Stimulated activated CD4-positive, alpha-beta T cell treated with anti-CD3 and anti-CD28 coated beads, TNF-alpha, amount 100 ng/mL, for 4 hours (primary cell): ENCODE measurements at regions not wholly inside any gene's neighbourhood (a gene's known extent, or its start where the extent isn't known, plus 50 kb on each side); places are given as distances from the start of the nearest gene placed in this dataset.
"Not testable (repeated sequence)": the region's sequence is repeated elsewhere in the genome, so short reads cannot be mapped to it uniquely, and the experiment has no call there.

Experiments used
- DNase-seq, 3 experiments: peaks; one replicate each; pipeline ENCODE4 v3.0.0-alpha.2; 2020; ENCODE audit warnings: low read depth in 3 of 3

DNA sequence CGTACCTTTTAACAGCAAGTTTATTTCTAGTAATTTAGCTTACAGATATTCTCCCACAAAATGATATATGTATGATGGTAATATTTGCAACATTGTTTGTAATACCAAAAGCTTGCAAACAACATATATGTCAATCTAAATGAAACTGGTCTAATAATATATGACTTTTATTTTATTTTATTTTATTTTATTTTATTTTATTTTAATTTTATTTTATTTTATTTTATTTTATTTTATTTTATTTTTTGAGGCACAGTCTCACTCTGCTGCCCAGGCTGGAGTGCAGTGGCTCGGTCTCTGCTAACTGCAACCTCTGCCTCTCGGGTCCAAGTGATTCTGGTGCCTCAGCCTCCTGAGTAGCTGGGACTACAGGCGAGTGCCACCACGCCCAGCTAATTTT, 94.6 kb upstream of the ABCA1 start:
- DNase-seq: not testable (repeated sequence)

DNA sequence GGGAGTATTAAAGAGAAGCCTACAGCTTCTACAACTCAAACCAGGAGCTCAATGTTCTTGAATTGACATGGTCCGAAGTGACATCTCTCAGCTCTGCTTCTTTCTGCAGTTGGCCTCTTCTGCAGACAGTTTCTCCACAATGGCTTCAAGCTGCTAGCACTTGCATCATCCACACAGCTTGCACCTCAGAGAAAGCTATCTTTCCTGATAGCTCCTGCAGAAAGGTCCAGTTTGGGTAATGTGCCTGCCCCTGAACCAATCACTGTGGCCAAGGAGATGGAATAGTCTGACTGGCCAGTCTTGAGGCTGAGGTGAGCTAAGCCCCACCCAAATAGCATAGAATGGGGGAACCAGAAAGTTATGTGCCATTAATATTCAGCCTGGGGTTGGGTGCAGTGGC, 95.8 kb upstream of the ABCA1 start:
- no peak for DNase-seq

DNA sequence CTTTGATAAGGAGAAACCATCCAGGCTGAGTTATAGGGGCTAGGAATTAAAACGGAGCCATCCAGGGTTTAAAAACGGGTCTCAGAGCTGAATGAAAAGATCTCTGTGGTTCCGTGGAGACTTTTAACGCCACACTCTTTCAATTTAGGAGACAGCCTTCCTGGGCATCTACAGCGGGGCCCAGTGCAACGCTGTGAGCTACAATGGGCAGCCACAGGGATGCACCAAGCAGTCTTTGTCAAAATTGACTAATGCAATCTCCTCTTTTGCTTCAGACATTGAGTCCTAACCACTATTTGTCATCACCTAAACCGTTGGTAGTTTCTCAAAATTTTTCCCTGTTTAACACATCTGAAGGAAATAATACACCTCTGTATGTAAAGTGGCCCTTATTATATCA, 96.6 kb upstream of the ABCA1 start:
- no peak for DNase-seq

DNA sequence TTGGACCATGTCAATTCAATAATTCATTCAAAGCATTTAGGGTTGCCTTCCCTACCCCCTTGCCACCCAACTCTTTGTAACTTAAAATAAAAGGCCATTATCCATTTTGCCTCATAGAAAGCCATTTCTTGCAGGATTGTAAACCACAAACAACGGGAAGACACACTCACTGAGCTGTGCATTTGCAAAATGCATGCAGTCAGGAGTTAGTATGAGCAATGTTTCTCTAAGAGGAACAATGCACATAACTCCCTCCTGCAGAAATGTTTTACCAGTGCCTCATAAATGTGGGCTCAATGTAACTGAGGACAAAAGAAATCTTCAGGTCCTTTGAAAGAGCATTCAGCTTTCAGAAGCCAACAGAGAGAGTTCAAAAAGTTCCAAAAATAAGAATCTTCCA, 98.5 kb upstream of the ABCA1 start:
- DNase-seq: no peak

DNA sequence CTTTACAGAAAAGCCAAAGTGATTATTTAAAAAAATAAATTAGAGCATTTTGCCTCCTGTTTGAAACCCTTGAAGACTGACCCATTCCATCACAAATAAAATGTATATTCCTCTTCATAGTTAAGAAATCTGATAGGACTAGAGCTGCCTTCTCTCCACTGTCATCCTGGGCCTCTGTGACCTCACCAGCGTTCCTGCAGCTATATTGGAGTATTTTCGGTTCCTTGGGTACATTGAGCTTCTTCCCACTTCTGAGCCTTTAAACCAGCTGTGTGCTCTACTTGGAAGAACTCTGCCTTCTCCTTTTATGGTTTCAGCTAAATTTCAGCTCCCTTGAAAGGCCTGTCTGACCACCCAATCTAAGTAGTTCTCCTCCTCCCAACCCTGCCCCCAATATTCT, 99.1 kb upstream of the ABCA1 start:
- no peak for DNase-seq

DNA sequence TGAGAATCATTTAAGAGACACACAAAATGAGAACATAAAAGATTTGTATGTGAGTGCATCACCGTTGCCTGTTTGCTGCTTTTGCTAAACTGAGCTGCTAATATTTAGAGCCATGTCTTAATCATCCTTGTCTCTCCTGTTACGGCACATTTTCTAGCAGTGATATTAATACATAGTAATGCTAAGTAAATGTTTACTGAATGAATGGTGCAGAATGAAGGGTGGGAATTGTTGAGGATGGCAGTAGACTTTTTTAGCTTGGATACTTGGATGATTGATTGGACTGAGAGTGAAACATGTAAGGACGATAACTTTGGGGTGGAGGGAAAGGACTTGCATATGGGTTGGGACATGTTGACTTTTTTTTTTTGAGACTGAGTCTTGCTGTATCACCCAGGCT, 102.3 kb upstream of the ABCA1 start:
- DNase-seq: no peak

DNA sequence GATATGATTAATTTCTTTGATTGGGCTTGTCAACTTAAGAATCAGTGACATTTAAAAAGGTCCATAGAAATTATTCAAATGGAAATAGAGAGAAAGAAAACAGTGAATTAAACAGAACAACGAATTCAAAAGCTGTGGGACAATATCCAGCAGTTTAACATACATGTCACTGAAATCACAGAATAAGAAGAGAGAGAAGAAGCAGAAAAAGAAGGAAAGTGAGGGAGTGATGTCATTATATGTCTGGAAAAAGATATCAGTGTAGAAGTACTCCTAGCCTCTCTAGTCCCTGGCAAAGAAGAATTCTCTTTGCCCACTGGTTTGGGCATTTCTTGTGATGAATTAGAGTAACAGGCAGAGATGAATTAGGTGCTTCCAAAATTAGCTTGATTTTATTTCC, 109.2 kb upstream of the ABCA1 start:
- DNase-seq: no peak

DNA sequence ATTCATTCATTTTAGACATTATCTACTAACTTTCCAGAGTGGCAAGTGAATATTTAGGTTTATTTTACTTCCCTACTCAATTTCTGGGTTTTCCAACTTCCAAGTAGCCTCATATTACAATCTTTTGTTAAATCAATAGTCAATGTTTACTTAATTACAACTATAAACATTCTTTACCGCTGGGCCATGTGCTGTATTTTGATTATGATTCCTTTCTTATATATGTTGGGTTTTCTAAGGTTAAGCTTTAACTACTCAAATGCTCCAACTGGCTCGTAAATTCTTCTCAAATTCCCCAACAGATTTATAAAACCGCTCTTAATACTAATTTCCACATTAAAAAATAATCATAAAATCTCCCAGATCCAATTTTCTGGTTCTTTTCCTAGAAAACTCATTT, 110.1 kb upstream of the ABCA1 start:
- DNase-seq: no peak

DNA sequence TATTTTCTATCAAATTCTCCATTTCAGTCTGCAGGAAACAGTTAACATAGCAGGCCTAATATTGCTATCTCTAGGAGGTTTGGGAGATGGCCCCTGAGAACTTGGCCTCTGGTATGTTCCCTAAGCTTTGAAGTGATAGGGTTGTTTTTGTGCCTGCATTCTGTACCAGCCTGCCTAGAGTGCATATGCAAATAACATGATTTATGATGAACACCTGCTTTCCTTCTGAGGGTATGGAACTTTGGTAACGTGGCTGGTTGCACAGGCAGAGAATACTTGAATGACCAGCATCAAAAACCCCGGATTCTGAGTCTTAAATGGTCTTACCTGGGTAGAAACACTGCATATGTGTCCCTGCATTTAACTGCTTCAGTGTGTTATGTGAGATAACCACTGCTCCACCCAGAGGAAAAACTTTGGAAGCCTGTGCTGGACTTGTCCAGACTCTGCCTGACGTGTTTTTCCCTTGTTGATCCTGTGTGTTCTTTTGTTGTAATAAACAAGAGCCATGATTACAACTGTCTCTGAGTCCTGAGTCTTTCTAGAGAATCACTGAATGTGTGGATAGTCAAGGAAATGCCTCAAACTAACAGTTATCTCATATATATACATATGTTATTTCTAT, 111.3 kb upstream of the ABCA1 start:
- no peak for DNase-seq

DNA sequence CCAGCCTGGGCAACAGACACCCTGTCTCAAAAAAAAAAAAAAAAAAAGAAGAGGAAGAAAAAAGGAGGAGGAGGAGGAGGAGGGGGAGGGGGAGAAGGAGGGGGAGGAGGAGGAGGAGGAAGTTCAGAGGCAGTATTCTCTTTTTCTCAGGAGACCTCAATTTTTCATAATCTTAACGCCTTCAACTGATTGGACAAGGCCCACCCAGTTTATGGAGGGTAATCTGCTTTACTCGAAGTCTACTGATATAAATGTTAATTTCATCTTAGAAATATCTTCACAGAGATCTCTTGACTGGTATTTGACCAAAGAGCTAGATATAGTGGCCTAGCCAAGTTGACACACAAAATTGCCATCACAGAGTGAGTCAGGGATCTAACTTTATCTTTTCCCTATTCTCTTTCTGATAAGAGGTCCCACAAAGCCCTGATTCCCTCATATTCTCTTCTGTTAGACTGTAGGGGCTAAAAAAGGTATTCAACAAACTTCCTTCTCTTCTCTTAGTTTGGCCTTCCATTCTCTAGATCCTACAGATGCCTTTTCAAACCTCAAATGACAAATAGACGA, 115.5 kb upstream of the ABCA1 start:
- no peak for DNase-seq

DNA sequence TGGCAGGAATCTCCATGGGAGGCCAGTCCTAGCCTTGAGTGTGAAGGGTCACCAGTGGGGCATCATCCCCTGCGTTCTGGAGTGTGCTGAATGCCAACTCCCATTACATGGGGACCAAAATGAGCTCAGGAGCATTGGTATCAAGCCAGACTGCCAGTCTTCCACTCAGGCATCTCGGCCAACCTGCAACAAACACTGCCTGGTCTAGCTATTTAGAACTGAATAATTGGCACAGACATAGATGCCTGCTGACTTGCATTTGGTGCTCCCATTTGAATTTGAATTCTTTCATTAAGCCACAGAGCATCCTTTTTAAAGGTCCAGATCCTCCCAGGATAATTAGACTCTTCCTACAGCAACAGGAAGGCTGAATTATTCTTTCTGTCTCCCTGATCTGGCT, 116.6 kb upstream of the ABCA1 start:
- DNase-seq: no peak

DNA sequence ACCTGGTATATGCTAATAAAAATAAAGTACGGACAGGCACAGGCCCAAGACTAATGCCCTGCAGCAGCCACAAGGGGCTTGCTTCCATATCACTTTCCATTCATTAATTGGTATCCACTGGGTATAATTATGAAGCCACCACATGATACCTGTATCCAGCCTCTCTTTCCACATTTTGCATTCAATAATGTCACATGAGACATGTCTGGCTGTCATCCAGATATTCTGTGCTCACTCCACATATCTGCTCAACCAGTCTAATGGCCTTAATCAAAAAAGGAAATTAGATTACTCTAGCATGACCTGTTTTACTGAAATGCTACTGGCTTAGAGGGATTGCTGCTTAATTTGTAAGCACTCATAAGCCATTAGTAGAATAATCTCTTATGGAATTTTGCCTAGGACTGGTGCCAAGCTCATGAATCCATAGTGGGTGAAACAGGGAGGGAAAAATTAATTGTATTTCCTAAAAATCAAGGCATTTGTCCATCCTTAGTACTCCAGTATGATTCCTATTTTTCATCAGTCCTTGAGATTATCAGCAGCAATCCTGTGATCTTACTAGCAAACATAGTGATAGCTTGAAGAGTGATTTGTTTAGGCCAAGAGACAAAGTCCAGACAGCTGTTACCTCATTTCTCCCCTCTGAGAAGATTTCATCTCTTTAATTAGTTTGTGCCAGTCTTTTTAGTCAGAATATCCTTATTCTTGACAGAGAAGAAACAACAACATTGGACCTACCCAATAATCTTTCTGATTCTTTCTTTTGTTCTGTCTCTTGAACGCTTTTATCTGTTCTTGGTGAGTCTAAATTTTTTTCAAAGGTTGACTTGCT, 119.2 kb upstream of the ABCA1 start:
- DNase-seq: no peak

DNA sequence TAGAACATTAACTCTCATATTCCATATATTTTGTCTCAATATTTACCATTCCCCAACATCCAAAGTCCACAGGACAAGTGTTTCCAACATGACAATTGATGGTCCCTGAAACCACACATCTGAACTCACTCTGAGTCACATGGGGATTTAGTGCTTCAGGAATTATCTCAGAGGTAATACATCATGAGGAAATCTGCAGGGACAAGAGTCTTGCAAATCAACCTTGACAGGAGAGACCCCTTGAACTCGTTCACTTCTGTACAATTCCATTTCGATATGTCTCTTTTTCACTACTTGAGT, 119.7 kb upstream of the ABCA1 start:
- DNase-seq: no peak

DNA sequence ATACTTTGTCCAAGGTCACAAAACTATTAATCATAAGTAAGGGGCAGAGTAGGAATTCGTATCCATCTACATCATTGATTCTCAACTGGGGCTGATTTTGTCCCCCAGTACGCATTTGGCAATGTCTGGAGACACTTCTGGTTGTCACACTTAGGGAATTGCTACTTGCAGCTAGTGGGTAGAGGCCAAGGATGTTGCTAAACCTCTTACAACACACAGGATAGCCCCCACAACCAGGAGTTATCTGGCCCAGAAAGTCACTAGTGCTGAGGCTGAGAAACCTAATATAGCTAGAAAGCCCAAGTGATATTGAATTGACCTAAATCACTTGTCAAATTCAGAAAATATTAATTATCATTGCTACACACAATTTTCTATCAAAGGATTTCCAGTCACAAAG, 120.4 kb upstream of the ABCA1 start:
- DNase-seq: no peak

DNA sequence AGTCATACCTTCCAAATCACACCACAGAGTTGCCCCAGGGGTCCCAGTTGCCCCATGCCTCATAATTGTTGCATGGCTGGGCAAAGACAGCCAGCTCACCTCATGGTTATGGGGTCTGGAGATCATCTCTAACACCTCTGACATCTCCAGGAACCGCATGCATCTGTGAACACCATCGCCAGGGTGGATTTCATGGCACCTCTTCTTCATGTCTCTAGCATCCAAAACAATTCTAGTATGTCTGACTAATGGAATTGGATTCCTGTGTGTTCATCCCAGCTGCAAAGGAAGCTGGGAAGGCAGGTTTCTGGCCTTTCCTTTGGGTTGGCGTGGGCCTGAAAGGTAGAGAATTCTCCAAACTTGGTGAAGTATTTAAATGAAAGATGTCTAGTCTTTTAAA, 122.3 kb upstream of the ABCA1 start:
- no peak for DNase-seq

DNA sequence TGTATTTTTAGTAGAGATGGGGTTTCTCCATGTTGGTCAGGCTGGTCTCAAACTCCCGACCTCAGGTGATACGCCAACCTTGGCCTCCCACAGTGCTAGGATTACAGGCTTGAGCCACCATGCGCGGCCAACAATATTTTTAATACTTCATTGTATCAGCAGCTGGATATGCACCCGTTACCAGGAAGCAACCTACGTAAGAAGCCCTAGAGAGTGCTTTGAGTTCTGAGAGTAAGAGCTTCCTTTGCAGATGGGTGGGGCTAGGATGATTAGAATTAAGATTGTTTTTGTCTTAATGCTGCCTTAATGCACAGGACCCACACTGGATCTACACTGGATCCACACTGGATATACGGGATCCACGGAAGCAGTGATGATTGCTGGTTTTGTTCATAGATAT, 123.9 kb upstream of the ABCA1 start:
- DNase-seq: no peak

DNA sequence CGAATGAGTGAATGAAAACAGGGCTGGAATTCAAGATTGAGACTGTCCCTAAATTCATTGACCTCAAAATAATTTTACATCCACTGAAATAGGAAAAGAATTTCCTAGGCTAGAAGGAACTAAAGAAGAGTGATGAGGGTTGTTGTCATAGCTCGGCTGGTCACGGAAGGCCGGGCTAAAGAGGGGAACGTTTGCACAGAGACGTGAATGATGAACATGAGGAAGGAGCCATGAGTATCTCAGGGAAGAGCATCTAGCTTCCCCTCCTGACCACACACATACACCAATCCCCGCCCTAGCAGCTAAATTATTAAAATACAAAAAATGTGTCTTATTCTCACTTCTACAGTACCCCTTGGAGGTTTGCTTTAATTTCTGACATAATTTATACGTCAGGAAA, 124.4 kb upstream of the ABCA1 start:
- no peak for DNase-seq

DNA sequence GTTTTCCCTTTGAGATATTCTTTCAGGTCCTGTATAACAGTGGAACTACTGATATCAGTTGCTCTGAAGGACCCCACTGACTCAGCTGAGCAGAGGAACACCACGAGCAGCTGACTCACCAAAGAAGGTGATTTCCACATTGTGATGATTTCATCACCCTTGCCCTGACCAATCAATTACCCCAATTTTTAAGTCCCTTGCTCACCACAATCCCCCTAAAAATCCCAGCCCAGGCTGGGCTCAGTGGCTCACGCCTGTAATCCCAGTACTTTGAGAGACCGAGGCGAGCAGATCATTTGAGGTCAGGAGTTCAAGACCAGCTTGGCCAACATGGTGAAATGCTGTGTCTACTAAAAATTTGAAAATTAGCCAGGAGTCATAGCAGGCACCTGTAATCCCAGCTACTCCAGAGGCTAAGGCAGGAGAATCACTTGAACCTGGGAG, 125.3 kb upstream of the ABCA1 start:
- peak in 1 of 3 experiments; percentile 8 for DNase-seq

DNA sequence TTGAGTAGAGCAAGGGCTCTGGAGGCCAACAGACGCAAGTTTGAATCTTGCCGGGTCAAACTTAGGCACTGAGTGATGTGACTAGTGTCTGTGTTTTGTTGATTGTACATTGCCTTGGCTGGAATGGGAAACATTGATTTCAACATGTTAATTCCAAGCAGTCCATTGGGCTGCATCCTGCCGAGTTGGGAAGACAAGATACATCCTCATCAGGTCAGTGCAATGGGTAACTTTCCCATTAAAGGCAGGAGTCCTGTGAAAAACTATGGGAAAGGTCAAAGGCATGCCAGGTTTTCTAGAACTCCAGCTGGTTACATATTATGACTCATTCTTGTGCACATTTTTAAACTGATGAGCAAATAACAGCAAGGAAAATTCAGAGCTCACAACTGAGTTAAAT, 126.5 kb upstream of the ABCA1 start:
- no peak for DNase-seq

DNA sequence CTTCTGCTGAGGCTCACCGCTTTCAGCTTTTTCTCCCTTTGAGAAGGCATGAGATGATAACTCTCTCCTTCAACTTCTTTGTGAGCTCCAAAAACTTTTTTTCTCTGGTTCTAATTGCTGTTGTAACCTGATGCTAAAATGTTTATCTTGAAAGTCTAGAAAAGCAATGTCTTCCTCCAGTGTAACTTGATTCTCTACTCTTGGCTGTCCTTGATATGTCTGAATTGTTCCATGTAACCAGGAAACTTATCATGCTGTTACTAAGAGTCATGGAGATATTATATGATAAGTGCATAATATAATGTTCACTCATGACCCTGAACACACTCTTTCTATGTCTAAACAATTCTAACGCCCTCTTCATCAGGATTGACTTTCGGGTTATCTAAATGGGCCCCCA, 128.0 kb upstream of the ABCA1 start:
- no peak for DNase-seq

DNA sequence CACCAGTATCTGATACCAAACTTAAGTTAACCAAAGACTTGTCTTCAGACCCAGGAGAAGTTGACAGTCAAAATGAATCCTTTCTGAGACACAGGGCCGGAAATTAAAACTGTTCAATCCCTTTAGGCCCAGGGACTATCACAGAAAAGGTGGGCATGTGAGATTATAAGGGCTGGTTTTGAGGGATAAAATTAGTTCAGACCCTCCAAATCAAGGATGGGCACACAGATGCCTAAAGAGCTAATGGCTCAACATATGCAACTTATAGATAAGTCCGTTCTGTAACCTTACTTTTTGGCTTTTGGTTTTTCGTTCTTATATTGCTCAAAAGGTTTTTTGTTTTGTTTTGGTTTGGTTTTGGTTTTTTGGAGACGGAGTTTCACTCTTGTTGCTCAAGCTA, 129.6 kb upstream of the ABCA1 start:
- no peak for DNase-seq

DNA sequence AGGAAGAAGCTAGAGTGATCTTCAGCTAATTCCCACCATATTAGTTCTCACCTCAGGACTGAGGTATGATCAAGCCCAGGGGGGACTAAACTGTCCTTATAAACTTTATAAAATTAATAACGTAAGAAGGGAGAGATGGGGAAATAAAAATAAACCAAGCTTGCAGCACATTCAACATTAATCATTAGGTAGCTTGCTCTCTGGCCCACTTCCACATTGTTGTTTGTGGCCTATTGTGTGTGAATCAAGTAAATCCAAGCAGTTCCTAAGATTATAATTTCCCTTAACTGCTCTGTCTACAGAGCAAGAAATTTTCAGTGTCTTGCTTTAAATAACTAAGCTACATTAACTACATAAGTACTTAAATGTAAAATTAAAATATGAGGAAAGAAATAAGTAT, 131.3 kb upstream of the ABCA1 start:
- no peak for DNase-seq

DNA sequence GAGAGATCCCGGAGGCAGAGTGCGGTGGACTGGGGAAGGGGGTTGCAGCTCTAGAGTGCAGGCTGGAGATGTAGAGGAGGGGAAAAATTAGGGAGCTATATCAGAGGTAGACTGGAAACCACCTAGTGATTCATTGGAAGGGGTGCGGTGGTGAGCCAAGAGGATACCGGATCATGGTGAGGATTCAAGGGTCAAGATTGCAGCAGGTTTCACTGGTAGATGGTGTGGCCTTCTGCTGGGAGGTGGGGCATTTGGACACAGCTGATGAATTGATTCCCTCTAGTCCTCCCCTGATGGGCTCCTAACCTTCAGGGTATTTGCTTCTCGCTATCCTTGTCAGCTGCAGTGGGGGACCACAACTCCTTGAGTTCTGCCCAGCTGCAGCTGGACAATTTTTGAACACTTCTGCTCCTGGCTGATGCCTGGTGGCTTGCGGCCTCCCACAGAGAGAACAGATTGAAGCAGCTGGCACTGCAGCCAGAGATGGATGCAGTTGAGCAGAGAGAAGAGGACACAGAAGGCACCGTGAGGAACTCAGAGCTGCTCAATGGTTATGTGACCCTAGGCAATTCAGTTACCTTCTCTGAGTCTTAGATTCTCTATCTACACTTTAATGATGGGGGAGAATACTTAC, 134.4 kb upstream of the ABCA1 start:
- no peak for DNase-seq
